ENCODE measurements at regions not wholly inside any gene's neighbourhood (a gene's known extent, or its start where the extent isn't known, plus 50 kb on each side); places are given as distances from the start of the nearest gene placed in this dataset.

DNA sequence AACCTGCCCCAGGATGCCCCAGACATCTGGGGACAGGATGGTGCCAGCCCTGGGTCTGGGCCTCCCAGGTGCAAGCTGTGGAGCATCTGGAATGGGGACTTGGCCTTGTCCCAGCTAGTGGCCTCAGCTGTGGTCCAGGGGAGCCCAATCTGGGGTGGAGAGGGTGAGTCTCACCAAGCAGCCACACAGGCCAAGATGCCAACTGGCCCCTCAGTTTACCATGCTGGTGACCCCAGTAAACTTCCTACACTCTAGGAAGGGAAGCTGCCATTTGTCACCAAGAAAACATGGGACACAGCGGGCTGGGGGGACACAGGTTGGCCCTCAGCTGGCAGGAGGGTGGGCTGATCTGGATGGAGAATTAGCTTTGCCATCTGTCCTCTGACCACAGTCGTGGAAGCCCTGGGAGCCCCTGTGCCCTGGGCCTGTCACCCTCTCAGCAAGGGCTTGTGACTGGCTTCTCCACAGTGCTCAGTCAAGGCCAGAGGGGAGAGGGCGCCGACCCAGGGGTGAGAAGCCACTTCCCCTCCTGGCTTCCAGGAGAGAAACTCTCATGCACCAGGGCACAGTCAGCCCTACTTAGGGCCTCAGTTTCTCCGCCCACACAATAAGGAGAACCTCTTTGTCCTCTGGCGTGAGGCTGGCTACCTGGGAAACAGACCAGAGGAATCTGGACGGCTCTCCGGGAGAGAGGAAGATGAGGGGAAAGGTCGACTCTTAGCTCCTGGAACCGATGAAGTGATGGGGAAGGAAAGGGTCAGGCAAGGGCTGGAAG, 126.4 kb upstream of the SMURF2 start:
- Histone ChIP-seq H3K4me1 (ENCODE audit: control insufficient read depth in 1 of 2, insufficient read depth in 2 of 2, low read length in 2 of 2) (peaks cover 0 to 25% of the 10 kb centered on the region in 2 experiments; a peak in 2 of 4 replicates), H3K9me3 (ENCODE audit: control insufficient read depth in 1 of 2, insufficient read depth in 1 of 2, low read depth in 1 of 2, low read length in 2 of 2) (no peaks in the 10 kb centered on the region), H3K79me2 (ENCODE audit: insufficient read depth, low read length) (no peaks in the 10 kb centered on the region), H3K36me3 (ENCODE audit: control insufficient read depth in 1 of 2, insufficient read depth in 2 of 2, low read length in 2 of 2) (peaks cover 0 to 2% of the 10 kb centered on the region in 2 experiments; a peak in 2 of 4 replicates), H3K27me3 (ENCODE audit: insufficient read depth, low read length) (no peaks in the 10 kb centered on the region), H3K27ac (ENCODE audit: low read depth, low read length) (no peak overlapping the region), H3K4me2 (ENCODE audit: low read length) (no peak overlapping the region), H2AFZ (ENCODE audit: low read depth, low read length, poor library complexity, severe bottlenecking) (no peak overlapping the region), H4K20me1 (ENCODE audit: insufficient read depth) (no peaks in the 10 kb centered on the region), H3K9ac (ENCODE audit: low read length) (no peak overlapping the region), H3K9me2 (ENCODE audit: insufficient read depth) (no peaks in the 10 kb centered on the region), H3K4me3 (replicated peaks in 1 of 2; ENCODE audit: low read depth in 1 of 2, low read length in 2 of 2) (no peak overlapping the region)
- CTCF ChIA-PET: no interaction called here
- RAD21 ChIA-PET (ENCODE audit: low non-redundant PET in 1 of 2, low total read pairs in 2 of 2, uncharacterized antibody in 2 of 2, unreplicated experiment in 2 of 2): no interaction called here
- POLR2A ChIA-PET: no interaction called here
- intact Hi-C loops (cut with micrococcal nuclease): no loop called here
- TF ChIP-seq ZFX (IDR thresholded peaks at IDR 0.05) (no peak), JUND (IDR thresholded peaks at IDR 0.05) (no peak), TCF7L2 (IDR thresholded peaks at IDR 0.05; ENCODE audit: borderline replicate concordance, extremely low read depth, insufficient read depth, insufficient read length) (no peak), SP1 (IDR thresholded peaks at IDR 0.05; ENCODE audit: low read depth) (no peak), FOSL1 (IDR thresholded peaks at IDR 0.05; ENCODE audit: low read depth) (no peak), YY1 (IDR thresholded peaks at IDR 0.05; ENCODE audit: extremely low read depth, insufficient replicate concordance, low read depth, low read length) (no peak), CBX3 (IDR thresholded peaks at IDR 0.05; ENCODE audit: low read depth) (no peak)
- TF ChIP-seq, protein P1, sequence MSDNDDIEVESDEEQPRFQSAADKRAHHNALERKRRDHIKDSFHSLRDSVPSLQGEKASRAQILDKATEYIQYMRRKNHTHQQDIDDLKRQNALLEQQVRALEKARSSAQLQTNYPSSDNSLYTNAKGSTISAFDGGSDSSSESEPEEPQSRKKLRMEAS (IDR thresholded peaks at IDR 0.05): no peak
- TF ChIP-seq, protein P2, sequence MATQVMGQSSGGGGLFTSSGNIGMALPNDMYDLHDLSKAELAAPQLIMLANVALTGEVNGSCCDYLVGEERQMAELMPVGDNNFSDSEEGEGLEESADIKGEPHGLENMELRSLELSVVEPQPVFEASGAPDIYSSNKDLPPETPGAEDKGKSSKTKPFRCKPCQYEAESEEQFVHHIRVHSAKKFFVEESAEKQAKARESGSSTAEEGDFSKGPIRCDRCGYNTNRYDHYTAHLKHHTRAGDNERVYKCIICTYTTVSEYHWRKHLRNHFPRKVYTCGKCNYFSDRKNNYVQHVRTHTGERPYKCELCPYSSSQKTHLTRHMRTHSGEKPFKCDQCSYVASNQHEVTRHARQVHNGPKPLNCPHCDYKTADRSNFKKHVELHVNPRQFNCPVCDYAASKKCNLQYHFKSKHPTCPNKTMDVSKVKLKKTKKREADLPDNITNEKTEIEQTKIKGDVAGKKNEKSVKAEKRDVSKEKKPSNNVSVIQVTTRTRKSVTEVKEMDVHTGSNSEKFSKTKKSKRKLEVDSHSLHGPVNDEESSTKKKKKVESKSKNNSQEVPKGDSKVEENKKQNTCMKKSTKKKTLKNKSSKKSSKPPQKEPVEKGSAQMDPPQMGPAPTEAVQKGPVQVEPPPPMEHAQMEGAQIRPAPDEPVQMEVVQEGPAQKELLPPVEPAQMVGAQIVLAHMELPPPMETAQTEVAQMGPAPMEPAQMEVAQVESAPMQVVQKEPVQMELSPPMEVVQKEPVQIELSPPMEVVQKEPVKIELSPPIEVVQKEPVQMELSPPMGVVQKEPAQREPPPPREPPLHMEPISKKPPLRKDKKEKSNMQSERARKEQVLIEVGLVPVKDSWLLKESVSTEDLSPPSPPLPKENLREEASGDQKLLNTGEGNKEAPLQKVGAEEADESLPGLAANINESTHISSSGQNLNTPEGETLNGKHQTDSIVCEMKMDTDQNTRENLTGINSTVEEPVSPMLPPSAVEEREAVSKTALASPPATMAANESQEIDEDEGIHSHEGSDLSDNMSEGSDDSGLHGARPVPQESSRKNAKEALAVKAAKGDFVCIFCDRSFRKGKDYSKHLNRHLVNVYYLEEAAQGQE (IDR thresholded peaks at IDR 0.05; ENCODE audit: low read depth): no peak
- BruUV-seq (replicated peaks): no TSS peak
- ATAC-seq (no peak), DNase-seq (ENCODE audit: low read depth, low spot score) (no peak)

Data from HCT116 (cell line).